ENCODE measurements at regions not wholly inside any gene's neighbourhood (a gene's known extent, or its start where the extent isn't known, plus 50 kb on each side); places are given as distances from the start of the nearest gene placed in this dataset.
A peak's percentile ranks its signal among the peaks of the same experiment; 100 is the strongest.
"Not testable (repeated sequence)": the region's sequence is repeated elsewhere in the genome, so short reads cannot be mapped to it uniquely, and the experiment has no call there.

DNA sequence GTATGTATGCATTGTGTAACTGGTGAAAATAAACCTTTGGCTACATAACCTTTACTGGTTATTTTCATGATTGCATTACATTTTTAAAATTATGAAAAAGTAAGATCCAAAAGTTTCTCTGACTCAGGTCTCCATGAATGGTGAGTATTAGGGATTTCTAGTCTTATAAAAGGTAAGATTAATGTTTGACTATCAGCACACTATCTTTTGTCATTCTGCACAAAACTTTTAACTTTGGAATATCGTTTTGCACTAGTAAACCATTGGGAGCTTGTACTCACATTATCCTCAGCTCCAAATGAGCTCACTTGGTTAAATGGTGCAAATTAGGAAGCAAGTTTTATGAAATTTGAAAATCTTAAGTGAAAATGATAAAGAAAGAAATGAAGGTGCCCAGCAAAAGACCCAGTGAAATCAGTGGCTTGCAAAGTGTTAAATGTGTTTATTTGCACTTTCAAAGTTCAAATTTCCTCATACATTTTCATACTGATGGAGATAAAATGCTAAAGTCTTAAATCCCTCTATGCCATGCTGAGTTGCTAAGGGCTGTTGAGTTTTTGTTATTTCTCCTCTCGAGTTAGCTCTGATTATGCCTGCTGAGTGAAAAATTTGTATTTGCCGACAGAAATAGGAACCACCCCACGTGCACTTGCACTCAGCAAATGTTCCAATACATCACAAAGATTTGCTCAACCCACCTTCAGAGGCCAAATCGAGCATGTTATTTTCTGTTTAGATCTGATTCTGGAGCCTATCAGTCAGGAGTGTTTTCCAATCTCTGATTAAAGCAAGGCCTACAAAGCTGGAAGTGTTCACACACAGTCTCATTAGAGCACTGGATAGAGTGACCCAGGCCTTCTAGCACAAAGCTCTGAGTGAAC is 885.7 kb downstream of the NR2F1-AS1 start:
- TF ChIP-seq, protein P1, sequence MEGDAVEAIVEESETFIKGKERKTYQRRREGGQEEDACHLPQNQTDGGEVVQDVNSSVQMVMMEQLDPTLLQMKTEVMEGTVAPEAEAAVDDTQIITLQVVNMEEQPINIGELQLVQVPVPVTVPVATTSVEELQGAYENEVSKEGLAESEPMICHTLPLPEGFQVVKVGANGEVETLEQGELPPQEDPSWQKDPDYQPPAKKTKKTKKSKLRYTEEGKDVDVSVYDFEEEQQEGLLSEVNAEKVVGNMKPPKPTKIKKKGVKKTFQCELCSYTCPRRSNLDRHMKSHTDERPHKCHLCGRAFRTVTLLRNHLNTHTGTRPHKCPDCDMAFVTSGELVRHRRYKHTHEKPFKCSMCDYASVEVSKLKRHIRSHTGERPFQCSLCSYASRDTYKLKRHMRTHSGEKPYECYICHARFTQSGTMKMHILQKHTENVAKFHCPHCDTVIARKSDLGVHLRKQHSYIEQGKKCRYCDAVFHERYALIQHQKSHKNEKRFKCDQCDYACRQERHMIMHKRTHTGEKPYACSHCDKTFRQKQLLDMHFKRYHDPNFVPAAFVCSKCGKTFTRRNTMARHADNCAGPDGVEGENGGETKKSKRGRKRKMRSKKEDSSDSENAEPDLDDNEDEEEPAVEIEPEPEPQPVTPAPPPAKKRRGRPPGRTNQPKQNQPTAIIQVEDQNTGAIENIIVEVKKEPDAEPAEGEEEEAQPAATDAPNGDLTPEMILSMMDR (IDR thresholded peaks at IDR 0.05; ENCODE audit: unreplicated experiment): no peak
- H3K4me1 Mint-ChIP-seq (ENCODE audit: low read depth): peaks cover 10% of the 10 kb centered on the region
- peaks cover 7% of the 10 kb centered on the region for H3K9me3 Mint-ChIP-seq (ENCODE audit: low read depth)
- H3K36me3 Mint-ChIP-seq (ENCODE audit: insufficient read depth): no peaks in the 10 kb centered on the region
- H3K4me3 Mint-ChIP-seq (ENCODE audit: low read depth): no peak overlapping the region
- H3K27ac Mint-ChIP-seq: peak overlapping the region; percentile 80
- H3K27me3 Mint-ChIP-seq: no peaks in the 10 kb centered on the region
- DNase-seq (ENCODE audit: low spot score, unreplicated experiment): no peak

DNA sequence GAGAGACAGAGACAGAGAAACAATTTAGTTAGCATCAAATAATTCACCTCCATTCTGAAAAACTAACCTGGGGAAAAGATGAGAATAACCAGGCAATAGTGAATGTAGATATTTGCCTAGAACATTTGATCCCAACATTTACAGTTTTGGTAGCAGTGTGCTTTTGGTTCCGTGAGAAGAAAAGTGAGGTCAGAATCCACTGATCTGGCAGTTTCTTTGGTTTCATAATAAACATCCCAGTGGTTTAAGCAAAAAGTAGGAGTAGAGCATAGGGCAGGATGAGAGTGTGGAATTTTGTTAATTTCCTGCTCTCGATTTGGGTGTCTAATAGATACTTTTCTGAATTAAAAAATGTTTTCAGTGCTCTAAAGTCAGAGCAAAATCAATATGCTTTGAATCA is 887.0 kb downstream of the NR2F1-AS1 start:
- DNase-seq (ENCODE audit: low spot score, unreplicated experiment): no peak
- TF ChIP-seq, protein P1 (IDR thresholded peaks at IDR 0.05; ENCODE audit: unreplicated experiment): no peak
- H3K9me3 Mint-ChIP-seq (ENCODE audit: low read depth): peaks cover 7% of the 10 kb centered on the region

DNA sequence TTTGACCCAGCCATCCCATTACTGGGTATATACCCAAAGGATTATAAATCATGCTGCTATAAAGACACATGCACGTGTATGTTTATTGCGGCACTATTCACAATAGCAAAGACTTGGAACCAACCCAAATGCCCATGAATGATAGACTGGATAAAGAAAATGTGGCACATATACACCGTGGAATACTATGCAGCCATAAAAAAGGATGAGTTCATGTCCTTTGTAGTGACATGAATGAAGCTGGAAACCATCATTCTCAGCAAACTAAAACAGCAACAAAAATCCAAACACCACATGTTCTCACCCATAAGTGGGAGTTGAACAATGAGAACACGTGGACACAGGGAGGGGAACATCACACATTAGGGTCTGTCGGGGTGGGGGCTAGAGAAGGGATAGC is 889.1 kb downstream of the NR2F1-AS1 start:
- H3K36me3 Mint-ChIP-seq (ENCODE audit: insufficient read depth); H3K9me3 Mint-ChIP-seq (ENCODE audit: low read depth); H3K27me3 Mint-ChIP-seq; H3K4me3 Mint-ChIP-seq (ENCODE audit: low read depth); DNase-seq (ENCODE audit: low spot score, unreplicated experiment); H3K27ac Mint-ChIP-seq: not testable (repeated sequence)
- peaks cover 22% of the 10 kb centered on the region for H3K4me1 Mint-ChIP-seq (ENCODE audit: low read depth)

More for the DNA sequence above, 887.0 kb downstream of the NR2F1-AS1 start:
- no peaks in the 10 kb centered on the region for H3K36me3 Mint-ChIP-seq (ENCODE audit: insufficient read depth)
- no peak overlapping the region for H3K27ac Mint-ChIP-seq
- H3K27me3 Mint-ChIP-seq: no peaks in the 10 kb centered on the region
- H3K4me1 Mint-ChIP-seq (ENCODE audit: low read depth): peaks cover 11% of the 10 kb centered on the region
- H3K4me3 Mint-ChIP-seq (ENCODE audit: low read depth): no peak overlapping the region

DNA sequence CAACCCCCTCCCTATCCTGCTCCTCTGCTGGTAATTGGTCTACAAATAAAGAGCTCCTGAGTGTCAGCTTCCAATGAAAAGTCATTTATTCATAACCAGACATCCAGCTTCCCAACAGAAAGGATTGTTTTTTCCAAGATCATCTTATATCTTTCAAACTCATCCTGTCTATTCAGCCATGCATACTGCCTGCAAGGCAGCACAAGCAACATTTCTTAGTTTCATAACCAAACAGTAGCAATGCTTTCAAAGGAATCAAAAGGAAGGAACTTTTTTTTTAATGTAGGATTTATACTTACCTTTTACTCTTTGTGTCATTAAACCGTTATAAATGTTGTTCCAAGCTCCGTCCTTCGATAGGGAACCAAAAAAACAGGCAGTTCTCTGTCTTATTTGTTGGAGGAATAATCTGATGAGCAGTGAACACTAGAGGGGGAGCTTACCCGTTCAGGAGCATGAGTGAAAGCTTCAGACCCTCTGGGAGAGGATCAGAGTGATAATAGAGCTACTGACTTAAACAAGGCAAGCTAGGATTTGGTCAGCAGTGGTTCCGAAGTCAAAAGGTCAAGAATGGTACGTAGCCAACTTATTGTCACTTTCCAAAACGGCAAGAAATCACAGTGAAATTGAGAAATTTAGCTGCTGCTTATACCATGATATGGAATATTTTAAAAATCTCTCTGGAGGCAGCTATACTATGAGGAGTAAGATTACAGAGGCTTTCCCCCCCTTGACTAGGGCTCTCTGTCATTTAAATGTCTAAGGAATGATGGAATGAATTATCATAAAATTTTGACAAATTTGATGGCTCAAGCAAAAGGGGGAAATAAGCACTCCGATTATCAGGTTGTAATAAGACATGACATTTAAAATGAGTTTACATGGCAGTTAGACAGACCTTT is 892.9 kb downstream of the NR2F1-AS1 start:
- Mint-ChIP-seq H3K27ac (no peak overlapping the region), H3K4me3 (ENCODE audit: low read depth) (no peak overlapping the region), H3K27me3 (no peaks in the 10 kb centered on the region), H3K4me1 (ENCODE audit: low read depth) (peaks cover 12% of the 10 kb centered on the region), H3K36me3 (ENCODE audit: insufficient read depth) (no peaks in the 10 kb centered on the region), H3K9me3 (ENCODE audit: low read depth) (peaks cover 10% of the 10 kb centered on the region)
- DNase-seq (ENCODE audit: low spot score, unreplicated experiment): no peak
- TF ChIP-seq, protein P1 (IDR thresholded peaks at IDR 0.05; ENCODE audit: unreplicated experiment): peak; percentile 16

DNA sequence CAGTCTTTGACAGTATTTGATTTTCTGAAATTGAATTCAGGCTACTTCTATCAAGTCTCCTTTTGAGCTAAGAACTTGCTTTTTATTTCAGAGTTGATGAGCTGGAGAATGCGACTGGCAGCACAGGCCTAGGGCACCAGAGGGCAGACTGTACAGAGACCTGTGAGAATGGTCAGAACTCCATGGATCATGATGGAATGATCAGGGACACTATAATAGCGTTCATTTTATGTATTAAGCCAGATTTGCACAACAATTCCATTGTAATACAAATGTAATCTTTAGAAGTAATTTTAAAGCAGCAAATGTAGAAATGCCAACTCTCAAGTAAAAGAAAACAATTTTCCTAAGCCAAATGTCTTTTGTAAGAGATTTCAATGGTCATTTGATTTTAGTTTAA is 902.4 kb downstream of the NR2F1-AS1 start:
- DNase-seq (ENCODE audit: low spot score, unreplicated experiment): no peak
- H3K4me3 Mint-ChIP-seq (ENCODE audit: low read depth): no peak overlapping the region
- H3K4me1 Mint-ChIP-seq (ENCODE audit: low read depth): peaks cover 7% of the 10 kb centered on the region
- H3K27ac Mint-ChIP-seq: no peak overlapping the region
- H3K9me3 Mint-ChIP-seq (ENCODE audit: low read depth): no peaks in the 10 kb centered on the region
- no peaks in the 10 kb centered on the region for H3K36me3 Mint-ChIP-seq (ENCODE audit: insufficient read depth)
- TF ChIP-seq, protein P1 (IDR thresholded peaks at IDR 0.05; ENCODE audit: unreplicated experiment): peak; percentile 39
- H3K27me3 Mint-ChIP-seq: no peaks in the 10 kb centered on the region
